ENCODE measurements at regions not wholly inside any gene's neighbourhood (a gene's known extent, or its start where the extent isn't known, plus 50 kb on each side); places are given as distances from the start of the nearest gene placed in this dataset.

- TF ChIP-seq CTCF (conservative IDR thresholded peaks at IDR 0.05 in 1 of 2, IDR thresholded peaks at IDR 0.05 in 1 of 2; ENCODE audit: low read depth in 1 of 2, low read length in 2 of 2) (no peak), EZH2 (IDR thresholded peaks at IDR 0.05; ENCODE audit: low read length, missing control alignments) (no peak)
These were observed 407.0 kb downstream of the ZNF536 start for GRCh38 chr19:30778961-30779715.

Data from fibroblast of lung (primary cell).